ENCODE measurements at regions not wholly inside any gene's neighbourhood (a gene's known extent, or its start where the extent isn't known, plus 50 kb on each side); places are given as distances from the start of the nearest gene placed in this dataset.

GRCh38 chr7:52325237-52325636, 710.2 kb upstream of the POM121L12 start:
- TF ChIP-seq, protein P1, sequence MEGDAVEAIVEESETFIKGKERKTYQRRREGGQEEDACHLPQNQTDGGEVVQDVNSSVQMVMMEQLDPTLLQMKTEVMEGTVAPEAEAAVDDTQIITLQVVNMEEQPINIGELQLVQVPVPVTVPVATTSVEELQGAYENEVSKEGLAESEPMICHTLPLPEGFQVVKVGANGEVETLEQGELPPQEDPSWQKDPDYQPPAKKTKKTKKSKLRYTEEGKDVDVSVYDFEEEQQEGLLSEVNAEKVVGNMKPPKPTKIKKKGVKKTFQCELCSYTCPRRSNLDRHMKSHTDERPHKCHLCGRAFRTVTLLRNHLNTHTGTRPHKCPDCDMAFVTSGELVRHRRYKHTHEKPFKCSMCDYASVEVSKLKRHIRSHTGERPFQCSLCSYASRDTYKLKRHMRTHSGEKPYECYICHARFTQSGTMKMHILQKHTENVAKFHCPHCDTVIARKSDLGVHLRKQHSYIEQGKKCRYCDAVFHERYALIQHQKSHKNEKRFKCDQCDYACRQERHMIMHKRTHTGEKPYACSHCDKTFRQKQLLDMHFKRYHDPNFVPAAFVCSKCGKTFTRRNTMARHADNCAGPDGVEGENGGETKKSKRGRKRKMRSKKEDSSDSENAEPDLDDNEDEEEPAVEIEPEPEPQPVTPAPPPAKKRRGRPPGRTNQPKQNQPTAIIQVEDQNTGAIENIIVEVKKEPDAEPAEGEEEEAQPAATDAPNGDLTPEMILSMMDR (IDR thresholded peaks at IDR 0.05; ENCODE audit: insufficient read depth, low read depth, low read length, missing control alignments) = no peak
- peak; percentile 11 for DNase-seq (ENCODE audit: low read depth)
- H3K4me3 ChIP-seq (ENCODE audit: low read depth, low read length) = no peak overlapping the region

DNA sequence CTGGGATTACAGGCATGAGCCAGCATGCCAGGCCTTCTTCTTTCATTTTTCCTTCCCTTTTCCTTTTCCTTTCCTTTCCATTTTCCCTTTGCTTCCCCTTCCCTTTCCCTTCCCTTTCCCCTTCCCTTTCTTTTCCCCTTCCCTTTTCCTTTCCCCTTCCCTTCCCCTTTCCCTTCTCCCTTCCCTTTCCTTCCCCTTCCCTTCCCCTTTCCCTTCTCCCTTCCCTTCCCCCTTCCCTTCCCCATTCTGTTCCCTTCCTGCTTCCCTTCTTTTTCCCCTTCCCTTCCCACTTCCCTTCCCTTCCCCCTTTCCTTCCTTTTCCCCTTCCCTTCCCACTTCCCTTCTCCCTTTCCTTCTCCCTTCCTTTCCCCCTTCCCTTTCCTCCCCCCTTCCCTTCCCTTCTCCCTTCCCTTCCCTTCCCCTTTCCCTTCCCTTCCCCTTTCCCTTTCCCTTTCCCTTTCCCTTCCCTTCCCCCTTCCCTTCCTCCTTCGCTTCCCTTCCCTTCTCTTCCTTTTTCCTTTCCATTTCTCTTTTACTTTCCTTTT, 712.2 kb upstream of the POM121L12 start:
- H3K4me3 ChIP-seq (ENCODE audit: low read depth, low read length) = no peak overlapping the region
- TF ChIP-seq, protein P1 (IDR thresholded peaks at IDR 0.05; ENCODE audit: insufficient read depth, low read depth, low read length, missing control alignments) = no peak
- DNase-seq (ENCODE audit: low read depth) = no peak

DNA sequence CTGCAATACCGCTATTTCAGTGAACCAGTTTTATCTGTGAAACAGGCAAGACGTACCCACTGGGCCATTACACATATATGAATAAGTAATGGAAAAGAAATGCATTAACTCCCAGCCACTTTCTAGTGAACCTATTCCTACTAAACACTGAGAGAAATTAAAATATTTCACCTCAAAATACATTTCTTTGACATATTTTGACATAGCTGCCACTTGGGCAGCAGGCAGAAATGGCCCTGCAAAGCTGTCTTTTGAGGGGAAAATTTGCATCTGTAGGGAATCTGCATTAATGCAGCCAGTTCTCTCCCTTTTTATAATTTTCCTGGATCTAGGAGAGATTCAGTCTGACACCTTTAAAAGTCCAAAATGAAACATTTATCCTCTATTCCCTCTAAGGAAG, 714.8 kb upstream of the POM121L12 start:
- DNase-seq (ENCODE audit: low read depth) = no peak
- H3K4me3 ChIP-seq (ENCODE audit: low read depth, low read length) = no peak overlapping the region
- TF ChIP-seq, protein P1 (IDR thresholded peaks at IDR 0.05; ENCODE audit: insufficient read depth, low read depth, low read length, missing control alignments) = no peak

DNA sequence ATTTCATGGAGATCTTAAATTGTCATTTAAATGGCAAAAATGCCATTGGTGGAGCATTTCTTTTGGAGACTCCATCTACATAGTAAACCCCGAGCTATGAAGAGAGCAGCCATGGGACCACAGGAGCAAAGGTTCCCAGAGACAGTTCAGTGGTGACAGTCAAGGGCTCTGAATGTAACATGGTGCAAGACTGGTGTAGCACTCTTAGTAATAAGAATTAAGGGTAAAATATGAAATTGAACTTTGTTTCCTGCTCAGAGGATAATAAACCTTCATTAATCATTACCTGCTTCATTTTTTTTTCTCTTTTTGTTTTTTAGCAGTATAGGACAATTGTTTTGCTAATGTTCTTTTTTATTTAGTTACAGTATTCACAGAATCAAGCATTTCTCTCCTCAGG, 717.5 kb upstream of the POM121L12 start:
- DNase-seq (ENCODE audit: low read depth) = no peak
- no peak overlapping the region for H3K4me3 ChIP-seq (ENCODE audit: low read depth, low read length)
- TF ChIP-seq, protein P1 (IDR thresholded peaks at IDR 0.05; ENCODE audit: insufficient read depth, low read depth, low read length, missing control alignments) = no peak

DNA sequence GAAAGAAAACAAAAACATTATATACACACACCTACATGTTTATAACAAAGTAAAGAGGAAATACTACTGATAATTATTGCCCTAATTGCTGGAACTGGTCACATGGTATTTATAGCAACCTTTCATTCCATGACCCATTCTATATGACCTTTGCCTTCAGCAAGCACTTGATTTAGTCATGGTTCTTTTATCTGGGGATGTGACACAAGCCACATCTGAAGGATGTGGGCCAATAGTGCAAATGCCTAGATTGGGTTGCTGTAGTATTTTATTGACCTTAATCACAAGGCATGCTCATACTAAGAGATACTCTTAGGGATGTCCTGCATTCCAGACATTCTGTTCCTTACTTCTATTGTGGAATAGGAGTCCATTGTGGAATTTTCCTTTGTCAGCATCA, 723.5 kb upstream of the POM121L12 start:
- TF ChIP-seq, protein P1 (IDR thresholded peaks at IDR 0.05; ENCODE audit: insufficient read depth, low read depth, low read length, missing control alignments) = no peak
- DNase-seq (ENCODE audit: low read depth) = no peak
- H3K4me3 ChIP-seq (ENCODE audit: low read depth, low read length) = no peak overlapping the region

GRCh38 chr7:52309631-52310030, 725.8 kb upstream of the POM121L12 start:
- TF ChIP-seq, protein P1 (IDR thresholded peaks at IDR 0.05; ENCODE audit: insufficient read depth, low read depth, low read length, missing control alignments) = no peak
- H3K4me3 ChIP-seq (ENCODE audit: low read depth, low read length) = no peak overlapping the region
- no peak for DNase-seq (ENCODE audit: low read depth)

Data from GM12865 (cell line).